Prostate gland (tissue), 2 donors: ENCODE measurements at regions not wholly inside any gene's neighbourhood (a gene's known extent, or its start where the extent isn't known, plus 50 kb on each side); places are given as distances from the start of the nearest gene placed in this dataset.

Experiments
- POLR2A ChIP-seq: fragments of 450-650 bp; IDR thresholded peaks from one replicate; pipeline ENCODE4 v1.6.1; 2016; ENCODE audit warnings: antibody characterized with exemption, mild to moderate bottlenecking
- POLR2AphosphoS5 ChIP-seq: sonication (generic); formaldehyde crosslinking; IDR thresholded peaks from one replicate; pipeline ENCODE4 v1.6.1; 2017; ENCODE audit warnings: antibody characterized with exemption
- TF ChIP-seq, protein P1 (sequence below), 4 experiments: fragments of 200-600 bp in 2 of 4; fragments of 450-650 bp in 2 of 4; sonication (generic) in 2 of 4; IDR thresholded peaks; 1 replicate in 3 of 4; 2 replicates in 1 of 4; pipeline ENCODE4 v1.5.1; 2016 to 2019; ENCODE audit warnings: antibody characterized with exemption in 4 of 4, mild to moderate bottlenecking in 2 of 4, moderate library complexity in 2 of 4

DNA sequence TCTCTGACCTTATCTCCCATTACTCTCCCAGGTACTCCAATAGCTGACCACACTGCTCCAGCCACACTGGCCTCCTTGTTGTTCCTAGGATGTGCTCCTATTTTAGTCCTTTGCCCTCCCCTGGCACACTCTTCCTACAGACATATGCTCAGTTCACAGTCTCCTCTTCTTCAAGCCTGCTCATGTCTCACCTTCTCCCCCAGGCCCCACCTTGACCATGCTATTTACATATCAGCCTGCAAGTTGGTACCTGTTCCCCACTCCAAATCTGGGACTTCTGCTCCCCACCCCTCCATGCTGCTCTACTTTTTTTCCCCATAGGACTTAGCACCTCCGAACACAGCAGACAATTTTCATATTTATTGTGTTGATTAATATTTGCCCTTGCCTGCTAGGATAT is 84.9 kb upstream of the BCL6 start:
- TF ChIP-seq POLR2A, result no peak
- TF ChIP-seq, protein P1, sequence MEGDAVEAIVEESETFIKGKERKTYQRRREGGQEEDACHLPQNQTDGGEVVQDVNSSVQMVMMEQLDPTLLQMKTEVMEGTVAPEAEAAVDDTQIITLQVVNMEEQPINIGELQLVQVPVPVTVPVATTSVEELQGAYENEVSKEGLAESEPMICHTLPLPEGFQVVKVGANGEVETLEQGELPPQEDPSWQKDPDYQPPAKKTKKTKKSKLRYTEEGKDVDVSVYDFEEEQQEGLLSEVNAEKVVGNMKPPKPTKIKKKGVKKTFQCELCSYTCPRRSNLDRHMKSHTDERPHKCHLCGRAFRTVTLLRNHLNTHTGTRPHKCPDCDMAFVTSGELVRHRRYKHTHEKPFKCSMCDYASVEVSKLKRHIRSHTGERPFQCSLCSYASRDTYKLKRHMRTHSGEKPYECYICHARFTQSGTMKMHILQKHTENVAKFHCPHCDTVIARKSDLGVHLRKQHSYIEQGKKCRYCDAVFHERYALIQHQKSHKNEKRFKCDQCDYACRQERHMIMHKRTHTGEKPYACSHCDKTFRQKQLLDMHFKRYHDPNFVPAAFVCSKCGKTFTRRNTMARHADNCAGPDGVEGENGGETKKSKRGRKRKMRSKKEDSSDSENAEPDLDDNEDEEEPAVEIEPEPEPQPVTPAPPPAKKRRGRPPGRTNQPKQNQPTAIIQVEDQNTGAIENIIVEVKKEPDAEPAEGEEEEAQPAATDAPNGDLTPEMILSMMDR (IDR thresholded peaks at IDR 0.05), result no peak
- TF ChIP-seq POLR2AphosphoS5, result no peak
